Epithelial cell of proximal tubule (primary cell): ENCODE measurements at regions not wholly inside any gene's neighbourhood (a gene's known extent, or its start where the extent isn't known, plus 50 kb on each side); places are given as distances from the start of the nearest gene placed in this dataset.

Source experiments
- DNase-seq: peaks from one replicate; pipeline ENCODE4 v3.0.0-alpha.2; 2011; ENCODE audit warnings: low read depth
- H3K4me3 ChIP-seq: 2 replicates; pipeline ENCODE4 v1.5.1; 2011; ENCODE audit warnings: low read depth, mild to moderate bottlenecking, low read length
- TF ChIP-seq, protein P1 (sequence below): conservative IDR thresholded peaks from 2 replicates; pipeline ENCODE4 v1.5.1; 2012; ENCODE audit warnings: low read depth, mild to moderate bottlenecking, low read length

GRCh38 chr2:62591491-62591890 lies 85.5 kb upstream of the TMEM17 start:
- TF ChIP-seq, protein P1, sequence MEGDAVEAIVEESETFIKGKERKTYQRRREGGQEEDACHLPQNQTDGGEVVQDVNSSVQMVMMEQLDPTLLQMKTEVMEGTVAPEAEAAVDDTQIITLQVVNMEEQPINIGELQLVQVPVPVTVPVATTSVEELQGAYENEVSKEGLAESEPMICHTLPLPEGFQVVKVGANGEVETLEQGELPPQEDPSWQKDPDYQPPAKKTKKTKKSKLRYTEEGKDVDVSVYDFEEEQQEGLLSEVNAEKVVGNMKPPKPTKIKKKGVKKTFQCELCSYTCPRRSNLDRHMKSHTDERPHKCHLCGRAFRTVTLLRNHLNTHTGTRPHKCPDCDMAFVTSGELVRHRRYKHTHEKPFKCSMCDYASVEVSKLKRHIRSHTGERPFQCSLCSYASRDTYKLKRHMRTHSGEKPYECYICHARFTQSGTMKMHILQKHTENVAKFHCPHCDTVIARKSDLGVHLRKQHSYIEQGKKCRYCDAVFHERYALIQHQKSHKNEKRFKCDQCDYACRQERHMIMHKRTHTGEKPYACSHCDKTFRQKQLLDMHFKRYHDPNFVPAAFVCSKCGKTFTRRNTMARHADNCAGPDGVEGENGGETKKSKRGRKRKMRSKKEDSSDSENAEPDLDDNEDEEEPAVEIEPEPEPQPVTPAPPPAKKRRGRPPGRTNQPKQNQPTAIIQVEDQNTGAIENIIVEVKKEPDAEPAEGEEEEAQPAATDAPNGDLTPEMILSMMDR, result no peak
- H3K4me3 ChIP-seq, result no peak overlapping the region
- DNase-seq, result no peak

DNA sequence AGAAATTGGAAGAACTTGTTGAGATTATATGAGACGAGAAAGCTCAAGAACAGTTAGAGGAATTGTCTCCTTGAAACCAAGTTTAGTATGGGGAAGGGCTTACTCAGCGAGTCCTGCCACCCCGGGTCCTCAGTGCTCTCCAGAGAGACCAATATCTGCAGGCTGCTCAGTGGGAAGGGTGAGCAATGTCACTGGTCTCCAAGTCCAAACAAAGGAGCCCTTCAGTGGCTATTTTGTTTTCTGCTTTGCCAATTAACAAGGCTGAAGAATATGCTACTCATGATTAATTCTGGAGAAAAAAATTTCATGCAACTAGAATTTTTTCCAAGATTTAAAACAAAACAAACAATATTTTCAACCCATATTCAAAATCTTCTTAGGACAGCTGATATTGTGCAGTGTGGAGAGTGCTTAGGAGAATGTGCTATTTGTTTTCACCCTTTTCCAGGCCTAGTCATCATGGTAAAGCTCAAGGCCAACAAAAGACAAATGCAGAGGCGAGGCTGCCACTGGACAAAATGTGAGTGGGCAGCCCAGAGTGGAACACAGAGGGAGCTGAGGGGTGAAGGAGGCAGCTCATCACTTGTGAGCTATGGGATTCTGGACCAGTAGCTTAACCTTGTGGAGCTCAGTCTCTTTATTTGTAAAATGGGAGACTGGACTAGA lies 83.8 kb upstream of the TMEM17 start:
- no peak overlapping the region for H3K4me3 ChIP-seq
- TF ChIP-seq, protein P1, result no peak
- DNase-seq, result no peak

GRCh38 chr2:62587592-62587991 lies 81.6 kb upstream of the TMEM17 start:
- TF ChIP-seq, protein P1, result no peak
- no peak for DNase-seq
- H3K4me3 ChIP-seq, result no peak overlapping the region

GRCh38 chr2:62586981-62587380 lies 81.0 kb upstream of the TMEM17 start:
- DNase-seq, result no peak
- H3K4me3 ChIP-seq, result no peak overlapping the region
- TF ChIP-seq, protein P1, result no peak

DNA sequence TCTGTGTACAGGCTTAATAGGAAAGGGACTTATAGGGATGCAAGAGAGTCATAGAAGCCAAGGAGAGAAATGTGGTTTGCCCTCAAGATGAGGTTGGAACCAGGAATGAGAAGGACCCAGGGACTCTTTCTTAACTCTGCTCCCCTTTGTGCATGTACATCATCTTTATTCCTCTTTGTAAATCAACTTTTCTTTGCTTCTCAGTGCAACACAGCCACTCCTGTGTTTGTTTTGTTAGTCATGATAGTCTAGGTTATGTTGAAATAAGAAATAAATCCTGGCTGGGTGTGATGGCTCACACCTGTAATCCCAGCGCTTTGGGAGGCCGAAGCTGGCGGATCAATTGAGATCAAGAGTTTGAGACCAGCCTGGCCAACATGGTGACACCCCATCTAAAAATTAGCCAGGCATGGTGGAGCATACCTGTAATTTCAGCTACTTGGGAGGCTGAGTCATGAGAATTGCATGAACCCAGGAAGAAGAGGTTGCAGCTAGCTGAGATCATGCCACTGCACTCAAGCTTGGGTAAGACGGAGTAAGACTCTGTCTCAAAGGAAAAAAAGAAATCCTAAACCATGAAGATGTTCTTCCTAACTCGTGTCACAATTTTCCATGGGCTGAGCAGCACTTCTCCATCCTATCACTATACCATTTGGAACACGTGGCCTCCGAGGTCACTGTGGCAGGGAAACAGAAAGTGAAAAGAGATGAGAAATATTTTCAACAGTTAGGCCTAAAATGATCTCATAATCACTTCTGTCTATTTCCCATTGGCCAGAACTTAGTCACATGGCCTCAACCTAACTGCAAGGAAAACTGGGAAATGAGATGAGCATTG lies 73.0 kb upstream of the TMEM17 start:
- no peak overlapping the region for H3K4me3 ChIP-seq

GRCh38 chr2:62577994-62578781 lies 72.2 kb upstream of the TMEM17 start:
- no peak overlapping the region for H3K4me3 ChIP-seq
- DNase-seq, result peak; percentile 70
- TF ChIP-seq, protein P1, result no peak

More for the DNA sequence above, 73.0 kb upstream of the TMEM17 start:
- TF ChIP-seq, protein P1, result no peak
- peak; percentile 88 for DNase-seq
